Esophagus squamous epithelium (tissue), 4 donors: ENCODE measurements at regions not wholly inside any gene's neighbourhood (a gene's known extent, or its start where the extent isn't known, plus 50 kb on each side); places are given as distances from the start of the nearest gene placed in this dataset.

Experiments
- POLR2A ChIP-seq, 4 donors: fragments of 450-650 bp; IDR thresholded peaks; one replicate each; pipeline ENCODE4 v1.6.1; 2017; ENCODE audit warnings: antibody characterized with exemption in 4 of 4, mild to moderate bottlenecking in 4 of 4, moderate library complexity in 3 of 4
- TF ChIP-seq, protein P1 (sequence below), 6 experiments: fragments of 450-650 bp in 4 of 6; fragments of 200-600 bp in 2 of 6; sonication (generic) in 2 of 6; IDR thresholded peaks; one replicate each; pipeline ENCODE4 v1.5.1; 2016 to 2019; ENCODE audit warnings: antibody characterized with exemption in 6 of 6, mild to moderate bottlenecking in 4 of 6, moderate library complexity in 4 of 6

DNA sequence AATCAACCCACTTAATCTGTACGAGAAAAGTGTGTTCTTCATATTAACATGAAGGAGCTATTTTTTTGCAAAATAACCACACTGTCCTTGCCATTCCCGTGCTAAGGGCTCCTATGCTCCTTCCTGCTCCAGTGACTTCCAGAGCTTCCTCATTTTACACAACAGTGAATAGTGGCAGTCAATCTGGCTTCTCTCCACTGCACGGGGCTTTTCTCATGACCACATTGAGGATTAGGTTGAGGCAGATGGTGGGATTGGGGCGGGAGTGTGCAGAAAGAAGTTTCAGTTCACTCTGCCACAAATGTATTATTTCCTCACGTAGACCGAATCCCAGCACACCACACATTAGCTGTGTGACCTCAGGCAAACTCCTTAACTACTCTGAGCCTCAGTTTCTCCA, 235.1 kb downstream of the ARHGAP12 start:
- TF ChIP-seq, protein P1, sequence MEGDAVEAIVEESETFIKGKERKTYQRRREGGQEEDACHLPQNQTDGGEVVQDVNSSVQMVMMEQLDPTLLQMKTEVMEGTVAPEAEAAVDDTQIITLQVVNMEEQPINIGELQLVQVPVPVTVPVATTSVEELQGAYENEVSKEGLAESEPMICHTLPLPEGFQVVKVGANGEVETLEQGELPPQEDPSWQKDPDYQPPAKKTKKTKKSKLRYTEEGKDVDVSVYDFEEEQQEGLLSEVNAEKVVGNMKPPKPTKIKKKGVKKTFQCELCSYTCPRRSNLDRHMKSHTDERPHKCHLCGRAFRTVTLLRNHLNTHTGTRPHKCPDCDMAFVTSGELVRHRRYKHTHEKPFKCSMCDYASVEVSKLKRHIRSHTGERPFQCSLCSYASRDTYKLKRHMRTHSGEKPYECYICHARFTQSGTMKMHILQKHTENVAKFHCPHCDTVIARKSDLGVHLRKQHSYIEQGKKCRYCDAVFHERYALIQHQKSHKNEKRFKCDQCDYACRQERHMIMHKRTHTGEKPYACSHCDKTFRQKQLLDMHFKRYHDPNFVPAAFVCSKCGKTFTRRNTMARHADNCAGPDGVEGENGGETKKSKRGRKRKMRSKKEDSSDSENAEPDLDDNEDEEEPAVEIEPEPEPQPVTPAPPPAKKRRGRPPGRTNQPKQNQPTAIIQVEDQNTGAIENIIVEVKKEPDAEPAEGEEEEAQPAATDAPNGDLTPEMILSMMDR (IDR thresholded peaks at IDR 0.05): no peak
- no peak for TF ChIP-seq POLR2A (IDR thresholded peaks at IDR 0.05)
